H1 (cell line): ENCODE measurements at regions not wholly inside any gene's neighbourhood (a gene's known extent, or its start where the extent isn't known, plus 50 kb on each side); places are given as distances from the start of the nearest gene placed in this dataset.

Experiments
- CTCF ChIA-PET: fragments of 300-600 bp; sonication (Branson Sonifier 250); formaldehyde crosslinking; loops from one replicate; lab custom pipeline; 2021; ENCODE audit not compliant: partially characterized antibody; lab: Charles Lee
- POLR2A ChIA-PET: fragments of 300-600 bp; sonication (Branson Sonifier 250); formaldehyde crosslinking; loops from one replicate; lab custom pipeline; 2021; ENCODE audit warnings: inconsistent platforms; ENCODE audit not compliant: partially characterized antibody; lab: Charles Lee
- DNase-seq, 2 experiments: peaks; one replicate each; pipeline versions ENCODE4 v3.0.0 to v3.0.0-alpha.2; 2010 to 2022; ENCODE audit warnings: low spot score in 2 of 2, low read depth in 1 of 2, mixed read lengths in 1 of 2
- FAIRE-seq: peaks from 2 replicates; lab custom pipeline; 2011; peaks lifted over from hg19 to GRCh38; lab: Jason Lieb, UNC
- H2AFZ ChIP-seq: 2 replicates; pipeline ENCODE4 v1.8.1; 2012; ENCODE audit warnings: low read length, inconsistent platforms
- H2AK5ac ChIP-seq: 2 replicates; pipeline ENCODE4 v1.6.1; 2013; ENCODE audit warnings: low read depth, low read length
- H2BK120ac ChIP-seq: replicated peaks from 2 replicates; pipeline ENCODE3; 2013; ENCODE audit warnings: low read depth, low read length, inconsistent platforms
- H2BK12ac ChIP-seq: 2 replicates; pipeline ENCODE4 v1.6.1; 2013; ENCODE audit warnings: low read depth, low read length
- H2BK15ac ChIP-seq: 2 replicates; pipeline ENCODE4 v1.6.1; 2013; ENCODE audit warnings: low read length
- H2BK20ac ChIP-seq: 2 replicates; pipeline ENCODE4 v1.6.1; 2013; ENCODE audit warnings: low read length
- H2BK5ac ChIP-seq: 2 replicates; pipeline ENCODE4 v1.6.1; 2013; ENCODE audit warnings: low read depth, low read length
- H3K14ac ChIP-seq: 2 replicates; pipeline ENCODE4 v1.6.1; 2013; ENCODE audit warnings: inconsistent platforms; ENCODE audit not compliant: insufficient read length
- H3K18ac ChIP-seq: 2 replicates; pipeline ENCODE4 v1.6.1; 2013; ENCODE audit warnings: low read length; ENCODE audit errors: extremely low read depth
- H3K23ac ChIP-seq: 2 replicates; pipeline ENCODE4 v1.6.1; 2013; ENCODE audit warnings: inconsistent platforms; ENCODE audit not compliant: insufficient read length
- H3K23me2 ChIP-seq: 2 replicates; pipeline ENCODE4 v1.6.1; 2013; ENCODE audit warnings: low read depth, low read length
- H3K27ac ChIP-seq: 2 replicates; pipeline ENCODE4 v1.6.1; 2011; ENCODE audit warnings: low read depth, low read length, inconsistent platforms
- H3K27me3 ChIP-seq, 4 experiments: replicated peaks in 1 of 4; 1 replicate in 1 of 4; 2 replicates in 3 of 4; pipeline versions ENCODE4 v1.6.1 to v1.8.1; 2011 to 2013; ENCODE audit warnings: low read length in 3 of 4, mild to moderate bottlenecking in 3 of 4, inconsistent platforms in 2 of 4, mixed read lengths in 2 of 4, moderate library complexity in 1 of 4; ENCODE audit not compliant: control insufficient read depth in 3 of 4, insufficient read depth in 3 of 4; ENCODE audit errors: extremely low read depth in 1 of 4
- H3K36me3 ChIP-seq, 4 experiments: 2 replicates each; pipeline versions ENCODE4 v1.6.1 to v1.8.1; 2011 to 2013; ENCODE audit warnings: mild to moderate bottlenecking in 4 of 4, low read length in 3 of 4, moderate library complexity in 2 of 4, control low read depth in 1 of 4, inconsistent platforms in 1 of 4; ENCODE audit not compliant: insufficient read depth in 4 of 4, control insufficient read depth in 2 of 4
- H3K4ac ChIP-seq: replicated peaks from 2 replicates; pipeline ENCODE3; 2013; ENCODE audit warnings: low read length, low read depth, mixed read lengths, inconsistent platforms; ENCODE audit not compliant: insufficient read length
- H3K4me1 ChIP-seq, 4 experiments: replicated peaks in 1 of 4; 1 replicate in 1 of 4; 2 replicates in 3 of 4; pipeline versions ENCODE4 v1.6.1 to v1.8.1; 2011 to 2013; ENCODE audit warnings: low read length in 3 of 4, inconsistent platforms in 2 of 4, mixed read lengths in 1 of 4; ENCODE audit not compliant: insufficient read depth in 4 of 4, control insufficient read depth in 3 of 4
- H3K4me2 ChIP-seq, 2 experiments: 2 replicates each; pipeline versions ENCODE4 v1.6.1 to v1.8.1; 2011 to 2013; ENCODE audit warnings: low read depth in 2 of 2, low read length in 2 of 2, control low read depth in 1 of 2, inconsistent platforms in 1 of 2, mild to moderate bottlenecking in 1 of 2; ENCODE audit not compliant: insufficient read depth in 1 of 2
- H3K4me3 ChIP-seq, 4 experiments: fragments of 200-600, 300-600 bp in 1 of 4; sonication (generic), shearing (Covaris generic), sonication (Bioruptor Twin) in 1 of 4; 2 replicates each; pipeline versions ENCODE4 v1.5.1 to v1.8.1; 2011 to 2016; ENCODE audit warnings: low read length in 4 of 4, low read depth in 3 of 4, control low read depth in 2 of 4, inconsistent platforms in 2 of 4, mild to moderate bottlenecking in 2 of 4, mixed read lengths in 1 of 4, moderate library complexity in 1 of 4; ENCODE audit not compliant: insufficient read depth in 2 of 4; ENCODE audit errors: extremely low read depth in 1 of 4
- H3K56ac ChIP-seq: replicated peaks from 2 replicates; pipeline ENCODE3; 2013; ENCODE audit warnings: low read depth, mild to moderate bottlenecking, mixed read lengths, low read length, inconsistent platforms; ENCODE audit not compliant: insufficient read length
- H3K79me1 ChIP-seq: 2 replicates; pipeline ENCODE4 v1.6.1; 2013; ENCODE audit warnings: low read depth, low read length, control low read depth
- H3K79me2 ChIP-seq, 2 experiments: 2 replicates each; pipeline versions ENCODE4 v1.6.1 to v1.8.1; 2012 to 2013; ENCODE audit warnings: low read length in 2 of 2, mild to moderate bottlenecking in 2 of 2, inconsistent platforms in 1 of 2; ENCODE audit not compliant: insufficient read depth in 2 of 2, control insufficient read depth in 1 of 2
- H3K9ac ChIP-seq, 4 experiments: replicated peaks in 1 of 4; 1 replicate in 1 of 4; 2 replicates in 3 of 4; pipeline versions ENCODE4 v1.6.1 to v1.8.1; 2011 to 2013; ENCODE audit warnings: low read depth in 3 of 4, low read length in 3 of 4, control low read depth in 2 of 4, mild to moderate bottlenecking in 2 of 4, moderate library complexity in 2 of 4, inconsistent platforms in 1 of 4; ENCODE audit errors: extremely low read depth in 1 of 4
- H3K9me3 ChIP-seq, 2 experiments: 2 replicates each; pipeline versions ENCODE4 v1.6.1 to v1.8.1; 2012 to 2013; ENCODE audit warnings: mild to moderate bottlenecking in 2 of 2, moderate library complexity in 2 of 2, control low read depth in 1 of 2, inconsistent platforms in 1 of 2, low read depth in 1 of 2, low read length in 1 of 2, mixed read lengths in 1 of 2; ENCODE audit not compliant: insufficient read depth in 2 of 2
- H4K20me1 ChIP-seq, 2 experiments: replicated peaks in 1 of 2; 2 replicates each; pipeline versions ENCODE3 to v1.8.1; 2011 to 2013; ENCODE audit warnings: inconsistent platforms in 2 of 2, low read length in 2 of 2, mild to moderate bottlenecking in 1 of 2; ENCODE audit not compliant: insufficient read depth in 2 of 2, control insufficient read depth in 1 of 2
- H4K5ac ChIP-seq: 2 replicates; pipeline ENCODE4 v1.6.1; 2013; ENCODE audit warnings: low read length, low read depth, mixed read lengths, inconsistent platforms; ENCODE audit not compliant: insufficient read length
- H4K8ac ChIP-seq: 2 replicates; pipeline ENCODE4 v1.8.0; 2013; ENCODE audit warnings: mild to moderate bottlenecking, moderate library complexity, low read length, inconsistent platforms; ENCODE audit not compliant: insufficient read depth; ENCODE audit errors: extremely low read depth
- H4K91ac ChIP-seq: replicated peaks from 2 replicates; pipeline ENCODE3; 2013; ENCODE audit warnings: low read length, mixed read lengths, inconsistent platforms; ENCODE audit not compliant: insufficient read length
- CBX8 ChIP-seq: fragments of 300-800, 300-1000 bp; sonication (generic); IDR thresholded peaks from 2 replicates; pipeline ENCODE4 v1.7.1; 2016; ENCODE audit warnings: low read depth, low read length, borderline replicate concordance
- EGR1 ChIP-seq: IDR thresholded peaks from 2 replicates; pipeline ENCODE4 v1.6.1; 2011; ENCODE audit warnings: low read depth, low read length, borderline replicate concordance
- HDAC6 ChIP-seq: IDR thresholded peaks from one replicate; pipeline ENCODE4 v1.7.1; 2012; ENCODE audit warnings: low read depth, mild to moderate bottlenecking, inconsistent platforms, low read length, moderate library complexity
- SUZ12 ChIP-seq: fragments of 200-600 bp; sonication (generic); IDR thresholded peaks from 2 replicates; pipeline ENCODE4 v1.6.1; 2012; ENCODE audit warnings: mild to moderate bottlenecking, inconsistent platforms, low read length, moderate library complexity, mixed read lengths
- WGBS, 2 experiments: shearing (Covaris generic) in 1 of 2; methylation state at CpG; one replicate each; pipeline versions ENCODE4 v1.1.6 to v1.1.7; 2013 to 2015; ENCODE audit warnings: low lambda C conversion rate in 2 of 2, mixed read lengths in 2 of 2, inconsistent platforms in 1 of 2, low coverage in 1 of 2, missing lambda C conversion rate in 1 of 2; ENCODE audit not compliant: insufficient replicate concordance in 2 of 2, insufficient coverage in 1 of 2, insufficient read length in 1 of 2; ENCODE audit errors: extremely low coverage in 1 of 2, missing lambda C conversion rate in 1 of 2; 5-methylcytosine and 5-hydroxymethylcytosine counted together

- H2BK15ac ChIP-seq = no peak overlapping the region
- no peak overlapping the region for H2AK5ac ChIP-seq
- H2BK20ac ChIP-seq = no peak overlapping the region
- no peaks in the 10 kb centered on the region for H4K20me1 ChIP-seq
- H3K23ac ChIP-seq = no peak overlapping the region
- H3K27me3 ChIP-seq = no peaks in the 10 kb centered on the region
- 88% methylated on average over 2 of the region's 2 CpGs; no CpG with 5 or more reads in 1 of the 2 experiments for WGBS, 2 experiments
- H2BK5ac ChIP-seq = no peak overlapping the region
- no peak overlapping the region for H3K27ac ChIP-seq
- no peak overlapping the region for H3K4ac ChIP-seq
- FAIRE-seq (no peak), DNase-seq (no peak)
- H3K23me2 ChIP-seq = no peaks in the 10 kb centered on the region
- H2AFZ ChIP-seq = no peak overlapping the region
- no peaks in the 10 kb centered on the region for H3K9me3 ChIP-seq
- H3K56ac ChIP-seq = no peak overlapping the region
- H2BK12ac ChIP-seq = no peak overlapping the region
- no peaks in the 10 kb centered on the region for H3K4me1 ChIP-seq
- H3K79me2 ChIP-seq = no peaks in the 10 kb centered on the region
- H3K4me3 ChIP-seq = no peak overlapping the region
- POLR2A ChIA-PET = no interaction called here
- H3K18ac ChIP-seq = no peak overlapping the region
- no peak overlapping the region for H3K14ac ChIP-seq
- no peak overlapping the region for H4K8ac ChIP-seq
- H3K9ac ChIP-seq = no peak overlapping the region
- H3K4me2 ChIP-seq = no peak overlapping the region
- no peak overlapping the region for H4K5ac ChIP-seq
- CTCF ChIA-PET = interaction anchor here (0.7 kb wide), 1 partner anchor 237 kb away, joined by 5 read pairs; no protein-coding TSS in a partner anchor
- no peaks in the 10 kb centered on the region for H3K79me1 ChIP-seq
- no peaks in the 10 kb centered on the region for H3K36me3 ChIP-seq
- H2BK120ac ChIP-seq = no peak overlapping the region
- no peak overlapping the region for H4K91ac ChIP-seq
- TF ChIP-seq SUZ12 = no peak
- no peak for TF ChIP-seq CBX8
- TF ChIP-seq HDAC6 = no peak
- no peak for TF ChIP-seq EGR1
Measured at GRCh38 chr4:145319751-145320150, 139.4 kb upstream of the OTUD4 start.
